ENCODE measurements at regions not wholly inside any gene's neighbourhood (a gene's known extent, or its start where the extent isn't known, plus 50 kb on each side); places are given as distances from the start of the nearest gene placed in this dataset.

- no peak for DNase-seq (ENCODE audit: low read depth)
These were observed 256.8 kb upstream of the FLRT2 start for GRCh38 chr14:85273099-85273677.

DNA sequence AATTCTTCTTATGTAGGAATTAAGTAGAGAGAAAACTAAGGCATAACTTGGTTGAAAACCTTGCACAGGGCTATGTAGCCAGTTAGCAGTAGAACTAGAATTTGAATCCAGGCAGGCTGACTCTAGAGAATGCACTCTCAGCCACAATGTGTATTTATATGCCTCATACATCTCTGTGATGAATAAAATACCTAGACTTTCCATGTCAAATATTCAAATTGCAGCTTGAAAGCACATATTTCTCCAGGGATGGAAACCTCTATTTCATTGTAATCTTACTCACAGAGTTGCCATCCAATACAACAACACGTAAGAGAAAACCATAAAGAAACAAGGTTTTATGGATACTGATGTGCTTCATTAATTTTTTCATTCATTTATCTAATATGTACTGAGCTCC lies 256.0 kb upstream of the FLRT2 start:
- no peak for DNase-seq (ENCODE audit: low read depth)

- DNase-seq (ENCODE audit: low read depth) = no peak
These were observed 253.6 kb upstream of the FLRT2 start for GRCh38 chr14:85276161-85276978.

GRCh38 chr14:85276979-85277228 lies 253.0 kb upstream of the FLRT2 start:
- DNase-seq (ENCODE audit: low read depth) = no peak

DNA sequence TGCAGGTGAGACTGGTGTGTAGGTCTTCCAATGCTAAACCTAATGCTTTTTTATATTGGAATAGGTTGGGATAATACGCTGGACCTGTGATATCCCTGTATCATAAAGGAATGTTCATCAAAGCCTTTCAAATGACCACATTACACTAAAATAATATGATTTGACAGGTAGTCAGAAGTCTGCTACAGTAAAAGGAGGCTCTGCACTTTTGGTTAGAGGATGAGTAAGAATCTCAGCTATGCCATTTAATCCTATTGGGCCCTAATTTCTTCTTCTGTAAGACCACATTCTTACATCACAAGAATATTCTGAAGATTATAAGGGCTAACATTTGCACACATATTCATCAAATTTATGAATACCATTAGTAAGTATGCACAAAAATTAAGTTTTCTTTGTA lies 250.5 kb upstream of the FLRT2 start:
- DNase-seq (ENCODE audit: low read depth) = peak; percentile 38

GRCh38 chr14:85280074-85280473 lies 249.9 kb upstream of the FLRT2 start:
- DNase-seq (ENCODE audit: low read depth) = peak; percentile 46

DNA sequence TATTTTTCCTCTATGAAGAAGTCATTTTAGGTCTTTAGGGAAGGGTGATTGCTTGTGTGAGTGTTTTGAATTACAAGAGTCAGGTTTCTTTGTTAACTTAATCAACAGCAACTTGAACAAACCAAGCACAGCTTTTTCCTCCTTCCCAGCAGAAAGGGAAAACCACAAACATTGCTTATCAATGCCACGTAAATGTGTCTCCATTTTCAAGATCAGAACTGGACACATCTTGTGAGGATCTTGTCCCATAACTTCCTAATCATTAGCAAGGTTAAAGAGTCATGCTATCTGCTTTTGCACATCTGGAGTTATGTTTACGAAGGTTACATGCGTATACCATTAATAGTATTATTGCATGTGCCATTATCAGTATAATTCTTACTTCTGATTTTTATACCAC lies 248.0 kb upstream of the FLRT2 start:
- peak; percentile 16 for DNase-seq (ENCODE audit: low read depth)

DNA sequence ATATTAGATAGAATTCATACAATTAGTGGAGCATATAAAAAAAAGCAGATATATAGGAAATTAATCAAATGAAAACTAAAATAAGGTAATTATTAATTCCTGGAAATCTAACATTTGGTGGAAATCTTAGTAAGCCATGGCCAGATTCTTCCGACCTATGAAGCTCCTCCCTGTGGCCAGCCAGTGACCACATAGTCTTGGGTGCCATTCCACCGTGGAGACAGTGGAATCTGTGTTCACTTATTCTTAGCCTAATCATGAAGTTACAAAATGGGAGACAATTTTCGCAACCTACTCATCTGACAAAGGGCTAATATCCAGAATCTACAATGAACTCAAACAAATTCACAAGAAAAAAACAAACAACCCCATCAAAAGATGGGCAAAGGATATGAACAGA lies 241.9 kb upstream of the FLRT2 start:
- no peak for DNase-seq (ENCODE audit: low read depth)

DNA sequence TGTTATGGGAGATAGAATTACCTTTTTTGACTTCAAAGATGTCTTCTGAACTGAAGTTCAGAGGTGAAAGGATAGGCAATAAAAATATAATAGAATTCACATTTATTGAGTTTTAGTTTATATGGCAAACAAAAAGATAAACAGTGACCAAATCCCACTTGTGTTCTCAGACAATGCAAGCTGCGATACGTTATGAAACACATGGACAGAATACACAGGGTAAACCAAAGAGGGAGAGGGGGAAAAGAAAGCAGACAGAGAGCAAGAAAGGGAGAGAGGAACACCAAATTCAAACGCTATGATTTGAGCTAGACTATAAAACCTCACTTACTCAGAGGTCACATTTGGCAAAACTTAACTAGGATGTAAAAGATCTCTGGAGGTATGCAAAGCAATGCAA lies 238.2 kb upstream of the FLRT2 start:
- no peak for DNase-seq (ENCODE audit: low read depth)

DNA sequence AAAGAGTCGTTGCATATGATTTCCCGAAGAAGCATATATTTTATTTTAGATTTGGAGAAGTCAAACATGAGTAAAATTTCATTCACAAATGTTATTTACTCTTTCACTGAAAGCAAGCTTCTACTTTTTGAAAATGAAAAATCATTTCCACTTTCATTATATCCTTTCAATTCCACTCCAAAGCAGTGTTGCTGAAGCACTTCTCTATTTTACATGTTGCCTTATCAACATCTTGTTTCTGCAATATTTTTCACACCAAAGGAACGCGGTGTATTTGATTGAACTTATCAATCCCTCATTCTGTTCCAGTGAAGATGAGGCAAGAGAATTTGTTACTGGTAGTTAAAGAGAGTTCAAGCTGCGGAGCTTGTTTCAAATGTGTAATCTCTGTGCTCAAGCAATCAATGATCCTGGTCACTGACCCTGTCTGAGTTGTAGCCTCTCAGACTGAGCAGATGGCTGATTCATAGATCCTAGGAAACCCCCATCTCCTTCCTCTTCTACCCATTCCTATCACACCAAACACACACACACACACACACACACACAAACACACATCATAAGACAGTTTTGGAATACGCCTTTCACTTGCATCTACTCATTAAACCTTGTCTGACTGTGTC lies 236.2 kb upstream of the FLRT2 start:
- no peak for DNase-seq (ENCODE audit: low read depth)

DNA sequence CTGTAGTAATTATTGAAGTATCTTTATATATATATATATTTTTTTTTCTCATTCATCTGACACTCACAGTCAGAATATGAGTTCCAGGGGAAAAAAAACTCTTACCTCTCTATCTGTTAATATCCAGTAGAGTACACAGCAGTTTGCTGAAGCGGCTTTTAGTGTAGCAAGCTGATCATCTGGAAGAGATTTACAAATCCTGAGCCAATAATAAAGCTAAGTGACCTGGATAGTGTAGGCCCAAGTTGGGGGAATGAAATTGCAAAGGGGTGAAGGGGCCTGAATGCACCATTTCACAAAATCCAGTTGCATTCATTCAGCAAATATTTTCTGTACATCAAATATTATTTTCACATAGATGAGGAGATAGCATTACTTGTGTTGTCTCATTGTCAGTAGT lies 234.6 kb upstream of the FLRT2 start:
- no peak for DNase-seq (ENCODE audit: low read depth)

DNA sequence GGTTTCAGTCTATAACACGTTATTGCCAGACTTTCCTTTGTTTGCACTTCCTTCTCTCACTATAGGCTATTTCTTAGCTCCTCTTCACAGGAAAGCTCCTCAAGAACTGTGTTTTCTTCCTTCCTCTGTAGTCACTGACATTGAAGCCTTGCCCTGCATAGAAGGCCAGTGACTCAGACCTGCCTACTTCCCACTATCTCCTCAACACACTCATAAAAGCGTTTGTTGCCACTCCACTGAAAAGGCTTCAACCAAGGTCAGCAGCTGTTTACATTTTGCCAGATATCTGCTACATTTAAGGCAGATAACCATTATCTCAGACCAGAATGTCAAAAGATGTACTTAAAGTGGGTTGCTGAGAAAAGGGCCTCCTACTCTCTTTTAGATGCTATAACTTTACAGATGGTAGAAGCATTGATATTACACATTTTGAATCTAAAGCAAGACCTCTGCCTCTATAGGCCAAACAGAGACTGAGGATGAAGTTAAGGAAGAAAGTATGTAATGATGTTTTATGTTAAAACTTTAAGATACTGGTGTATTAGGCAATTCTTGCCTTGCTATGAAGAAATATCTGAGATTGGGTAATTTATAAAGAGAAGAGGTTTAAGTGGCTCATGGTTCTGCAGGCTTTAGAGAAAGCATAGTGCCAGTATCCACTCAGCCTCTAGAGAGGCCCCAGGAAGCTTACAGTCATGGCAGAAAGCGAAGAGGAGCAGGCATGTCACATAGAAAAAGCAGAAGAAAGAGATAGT lies 233.3 kb upstream of the FLRT2 start:
- DNase-seq (ENCODE audit: low read depth) = peak; percentile 92

- DNase-seq (ENCODE audit: low read depth) = no peak
These were observed 229.8 kb upstream of the FLRT2 start for GRCh38 chr14:85300107-85300506.

- no peak for DNase-seq (ENCODE audit: low read depth)
These were observed 228.4 kb upstream of the FLRT2 start for GRCh38 chr14:85301506-85301905.

DNA sequence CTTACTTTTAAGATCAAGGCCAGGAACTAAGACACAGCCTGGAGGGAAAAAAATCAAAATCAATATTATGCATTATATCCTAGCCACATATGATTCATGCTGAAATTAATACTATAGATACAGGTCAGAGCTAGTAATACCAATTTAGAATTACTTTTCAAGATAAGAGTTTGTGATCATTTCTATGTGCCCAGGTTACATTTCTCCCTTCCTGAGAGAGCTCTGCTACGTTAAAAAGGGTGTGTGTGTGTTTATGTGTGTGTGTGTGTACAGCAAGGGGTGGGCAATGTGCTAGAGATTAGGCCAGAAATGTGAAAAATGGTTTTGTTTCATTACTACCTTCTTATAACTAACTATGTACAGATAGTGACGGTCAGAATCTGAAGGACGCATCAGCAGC lies 223.9 kb upstream of the FLRT2 start:
- DNase-seq (ENCODE audit: low read depth) = no peak

DNA sequence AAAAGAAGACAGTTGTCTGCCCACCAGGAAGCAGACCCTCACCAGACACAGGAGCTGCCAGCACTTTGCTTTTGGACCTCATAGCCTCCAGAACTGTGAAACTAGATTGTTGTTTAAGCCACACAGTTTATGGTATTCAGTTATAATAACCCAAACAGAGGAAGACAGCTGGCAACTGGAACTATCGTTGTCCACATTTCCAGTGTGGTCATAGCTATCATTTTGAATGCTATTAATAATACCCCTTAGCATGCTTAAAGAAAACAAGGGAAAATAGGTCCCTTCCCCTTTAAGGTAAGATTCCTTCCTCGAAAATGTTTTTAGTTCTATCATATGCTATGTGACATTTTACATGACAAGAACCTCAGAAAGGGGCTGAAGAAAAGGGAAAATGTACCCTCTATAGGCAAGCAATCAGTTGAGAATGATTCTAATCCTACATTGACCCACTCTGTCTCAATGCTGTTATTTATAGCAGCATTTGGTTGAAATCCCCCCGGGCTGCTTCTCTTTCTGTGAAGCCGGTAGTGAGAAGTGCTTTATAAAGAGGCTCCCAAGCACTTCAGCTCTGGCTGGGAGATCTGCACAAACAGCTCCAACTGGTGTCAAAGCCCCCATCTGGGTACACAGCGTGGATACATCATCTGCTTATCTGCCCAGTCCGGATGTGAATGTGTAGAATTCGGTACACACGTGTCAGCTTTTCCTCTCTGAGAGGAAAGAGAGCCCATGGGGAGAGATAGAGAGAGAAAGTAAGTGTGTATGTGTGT lies 221.2 kb upstream of the FLRT2 start:
- peak; percentile 29 for DNase-seq (ENCODE audit: low read depth)

- DNase-seq (ENCODE audit: low read depth) = peak; percentile 7
These were observed 219.3 kb upstream of the FLRT2 start for GRCh38 chr14:85310491-85311272.

DNA sequence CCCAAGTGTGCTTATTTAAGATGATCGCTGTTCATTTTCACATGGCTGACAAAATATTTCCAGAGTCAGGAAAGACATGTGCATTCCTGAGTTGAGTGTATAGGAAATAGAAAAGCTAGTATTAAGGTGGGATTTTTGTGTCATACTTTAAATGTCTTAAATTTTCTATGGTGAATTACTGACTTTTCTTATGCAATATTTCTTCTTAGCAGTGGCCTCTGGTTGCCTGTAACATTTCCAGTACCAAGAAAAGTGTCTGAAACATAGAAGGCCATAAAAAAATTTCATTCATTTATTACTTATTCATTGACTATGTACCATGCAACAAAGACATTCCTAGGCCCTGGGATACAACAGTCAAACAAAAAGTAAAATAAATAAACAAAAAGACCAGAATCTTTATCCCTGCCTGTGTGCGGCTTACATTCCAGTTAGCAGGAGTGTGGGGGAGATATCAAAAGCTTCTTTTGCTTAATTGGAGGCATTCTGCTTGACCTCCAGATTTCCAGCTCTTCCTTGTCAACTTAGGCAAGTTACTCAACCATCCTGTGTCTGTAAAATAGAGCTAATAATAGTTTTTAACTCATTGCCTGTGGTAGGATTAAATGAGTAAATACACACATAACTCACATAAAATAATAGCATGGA lies 216.3 kb upstream of the FLRT2 start:
- DNase-seq (ENCODE audit: low read depth) = peak; percentile 92

GRCh38 chr14:85315290-85315689 lies 214.7 kb upstream of the FLRT2 start:
- no peak for DNase-seq (ENCODE audit: low read depth)

- DNase-seq (ENCODE audit: low read depth) = peak; percentile 31
These were observed 214.1 kb upstream of the FLRT2 start for GRCh38 chr14:85315733-85316290.

Measured in iris pigment epithelial cell (primary cell).